ENCODE measurements at regions not wholly inside any gene's neighbourhood (a gene's known extent, or its start where the extent isn't known, plus 50 kb on each side); places are given as distances from the start of the nearest gene placed in this dataset.

- TF ChIP-seq, protein P1, sequence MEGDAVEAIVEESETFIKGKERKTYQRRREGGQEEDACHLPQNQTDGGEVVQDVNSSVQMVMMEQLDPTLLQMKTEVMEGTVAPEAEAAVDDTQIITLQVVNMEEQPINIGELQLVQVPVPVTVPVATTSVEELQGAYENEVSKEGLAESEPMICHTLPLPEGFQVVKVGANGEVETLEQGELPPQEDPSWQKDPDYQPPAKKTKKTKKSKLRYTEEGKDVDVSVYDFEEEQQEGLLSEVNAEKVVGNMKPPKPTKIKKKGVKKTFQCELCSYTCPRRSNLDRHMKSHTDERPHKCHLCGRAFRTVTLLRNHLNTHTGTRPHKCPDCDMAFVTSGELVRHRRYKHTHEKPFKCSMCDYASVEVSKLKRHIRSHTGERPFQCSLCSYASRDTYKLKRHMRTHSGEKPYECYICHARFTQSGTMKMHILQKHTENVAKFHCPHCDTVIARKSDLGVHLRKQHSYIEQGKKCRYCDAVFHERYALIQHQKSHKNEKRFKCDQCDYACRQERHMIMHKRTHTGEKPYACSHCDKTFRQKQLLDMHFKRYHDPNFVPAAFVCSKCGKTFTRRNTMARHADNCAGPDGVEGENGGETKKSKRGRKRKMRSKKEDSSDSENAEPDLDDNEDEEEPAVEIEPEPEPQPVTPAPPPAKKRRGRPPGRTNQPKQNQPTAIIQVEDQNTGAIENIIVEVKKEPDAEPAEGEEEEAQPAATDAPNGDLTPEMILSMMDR (IDR thresholded peaks at IDR 0.05; ENCODE audit: low read depth, low read length), result no peak
- no peak for TF ChIP-seq POLR2A (IDR thresholded peaks at IDR 0.05; ENCODE audit: extremely low read depth, insufficient read length)
These were observed 646.1 kb downstream of the CDH11 start for GRCh38 chr16:64475627-64476351.
